ENCODE measurements at regions not wholly inside any gene's neighbourhood (a gene's known extent, or its start where the extent isn't known, plus 50 kb on each side); places are given as distances from the start of the nearest gene placed in this dataset.

- no peak overlapping the region for H3K4me2 ChIP-seq (ENCODE audit: low read length, poor library complexity, severe bottlenecking)
- no peak overlapping the region for H3K27ac ChIP-seq (ENCODE audit: low read length, poor library complexity, severe bottlenecking)
- peaks cover 3% of the 10 kb centered on the region for H3K4me1 ChIP-seq (ENCODE audit: control insufficient read depth, insufficient read depth, low read depth, low read length)
- no peak overlapping the region for H2BK5ac ChIP-seq (ENCODE audit: low read depth, low read length, poor library complexity, severe bottlenecking)
- no peak overlapping the region for H3K14ac ChIP-seq (ENCODE audit: low read length in 2 of 2)
- H3K18ac ChIP-seq (ENCODE audit: low read depth in 1 of 2, low read length in 2 of 2), result no peak overlapping the region
- H2BK120ac ChIP-seq (ENCODE audit: low read depth, low read length), result no peak overlapping the region
- no peak overlapping the region for H4K91ac ChIP-seq (ENCODE audit: low read length)
- no peaks in the 10 kb centered on the region for H3K9me3 ChIP-seq (ENCODE audit: control insufficient read depth, low read length)
- H3K4ac ChIP-seq (ENCODE audit: low read depth in 1 of 2, low read length in 2 of 2), result peak overlapping the region in 1 of 2 experiments; percentile 50
- no peak overlapping the region for H2BK12ac ChIP-seq (ENCODE audit: low read length in 2 of 2)
- H3K36me3 ChIP-seq (ENCODE audit: control insufficient read depth in 1 of 2, insufficient read depth in 2 of 2, low read depth in 1 of 2, low read length in 2 of 2), result no peaks in the 10 kb centered on the region
- H3K27me3 ChIP-seq (ENCODE audit: control insufficient read depth in 1 of 2, insufficient read depth in 1 of 2, low read length in 2 of 2), result peaks cover 0 to 4% of the 10 kb centered on the region in 2 experiments
- no peak overlapping the region for H4K8ac ChIP-seq (ENCODE audit: low read length)
- H3K9ac ChIP-seq (ENCODE audit: low read length), result no peak overlapping the region
- H2AK5ac ChIP-seq (ENCODE audit: low read length, severe bottlenecking), result peak overlapping the region; percentile 64
- no peaks in the 10 kb centered on the region for H3K79me1 ChIP-seq (replicated peaks; ENCODE audit: low read length, poor library complexity, severe bottlenecking)
- WGBS, result 100% methylated on average over 3 of the region's 6 CpGs
- no peak overlapping the region for H3K4me3 ChIP-seq (ENCODE audit: insufficient read depth in 1 of 2, low read depth in 1 of 2, low read length in 2 of 2)
- H3K23ac ChIP-seq (ENCODE audit: low read length in 2 of 2), result no peak overlapping the region
- no peak for DNase-seq
- H2BK15ac ChIP-seq (ENCODE audit: low read depth, poor library complexity, severe bottlenecking), result no peak overlapping the region
- H2AFZ ChIP-seq (ENCODE audit: low read depth, low read length), result no peak overlapping the region
Observed at GRCh38 chr3:34013818-34014570, 215.6 kb downstream of the PDCD6IP start.

- Histone ChIP-seq H3K9me3 (ENCODE audit: control insufficient read depth, low read length) (no peaks in the 10 kb centered on the region), H2BK15ac (ENCODE audit: low read depth, poor library complexity, severe bottlenecking) (no peak overlapping the region), H3K36me3 (ENCODE audit: control insufficient read depth in 1 of 2, insufficient read depth in 2 of 2, low read depth in 1 of 2, low read length in 2 of 2) (no peaks in the 10 kb centered on the region)
Observed at GRCh38 chr3:34015204-34016142, 217.0 kb downstream of the PDCD6IP start.

GRCh38 chr3:34016925-34017587, 218.6 kb downstream of the PDCD6IP start:
- no peak overlapping the region for H3K27ac ChIP-seq (ENCODE audit: low read length, poor library complexity, severe bottlenecking)
- no peaks in the 10 kb centered on the region for H3K36me3 ChIP-seq (ENCODE audit: control insufficient read depth in 1 of 2, insufficient read depth in 2 of 2, low read depth in 1 of 2, low read length in 2 of 2)
- H2BK120ac ChIP-seq (ENCODE audit: low read depth, low read length), result no peak overlapping the region
- no peak overlapping the region for H3K9ac ChIP-seq (ENCODE audit: low read length)
- H3K4me3 ChIP-seq (ENCODE audit: insufficient read depth in 1 of 2, low read depth in 1 of 2, low read length in 2 of 2), result no peak overlapping the region
- H3K14ac ChIP-seq (ENCODE audit: low read length in 2 of 2), result no peak overlapping the region
- no peaks in the 10 kb centered on the region for H3K79me1 ChIP-seq (replicated peaks; ENCODE audit: low read length, poor library complexity, severe bottlenecking)
- DNase-seq, result no peak
- no peaks in the 10 kb centered on the region for H3K9me3 ChIP-seq (ENCODE audit: control insufficient read depth, low read length)
- H2AFZ ChIP-seq (ENCODE audit: low read depth, low read length), result no peak overlapping the region
- WGBS, result 82% methylated on average over 4 of the region's 6 CpGs
- no peak overlapping the region for H2BK15ac ChIP-seq (ENCODE audit: low read depth, poor library complexity, severe bottlenecking)
- no peak overlapping the region for H3K4ac ChIP-seq (ENCODE audit: low read depth in 1 of 2, low read length in 2 of 2)
- H2AK5ac ChIP-seq (ENCODE audit: low read length, severe bottlenecking), result no peak overlapping the region
- H2BK5ac ChIP-seq (ENCODE audit: low read depth, low read length, poor library complexity, severe bottlenecking), result no peak overlapping the region
- no peak overlapping the region for H3K23ac ChIP-seq (ENCODE audit: low read length in 2 of 2)
- no peaks in the 10 kb centered on the region for H3K4me1 ChIP-seq (ENCODE audit: control insufficient read depth, insufficient read depth, low read depth, low read length)
- H3K27me3 ChIP-seq (ENCODE audit: control insufficient read depth in 1 of 2, insufficient read depth in 1 of 2, low read length in 2 of 2), result peaks cover 0 to 4% of the 10 kb centered on the region in 2 experiments
- H3K18ac ChIP-seq (ENCODE audit: low read depth in 1 of 2, low read length in 2 of 2), result no peak overlapping the region
- H2BK12ac ChIP-seq (ENCODE audit: low read length in 2 of 2), result no peak overlapping the region
- H4K91ac ChIP-seq (ENCODE audit: low read length), result no peak overlapping the region
- H3K4me2 ChIP-seq (ENCODE audit: low read length, poor library complexity, severe bottlenecking), result no peak overlapping the region
- H4K8ac ChIP-seq (ENCODE audit: low read length), result no peak overlapping the region

More at GRCh38 chr3:34015204-34016142, 217.0 kb downstream of the PDCD6IP start:
- no peak overlapping the region for H2AFZ ChIP-seq (ENCODE audit: low read depth, low read length)
- H3K4me2 ChIP-seq (ENCODE audit: low read length, poor library complexity, severe bottlenecking), result no peak overlapping the region
- H3K79me1 ChIP-seq (replicated peaks; ENCODE audit: low read length, poor library complexity, severe bottlenecking), result no peaks in the 10 kb centered on the region
- H3K27me3 ChIP-seq (ENCODE audit: control insufficient read depth in 1 of 2, insufficient read depth in 1 of 2, low read length in 2 of 2), result peaks cover 0 to 4% of the 10 kb centered on the region in 2 experiments
- H4K91ac ChIP-seq (ENCODE audit: low read length), result no peak overlapping the region
- DNase-seq, result no peak
- H3K27ac ChIP-seq (ENCODE audit: low read length, poor library complexity, severe bottlenecking), result no peak overlapping the region
- H3K4ac ChIP-seq (ENCODE audit: low read depth in 1 of 2, low read length in 2 of 2), result no peak overlapping the region
- no peak overlapping the region for H3K4me3 ChIP-seq (ENCODE audit: insufficient read depth in 1 of 2, low read depth in 1 of 2, low read length in 2 of 2)
- H2BK120ac ChIP-seq (ENCODE audit: low read depth, low read length), result no peak overlapping the region
- H2AK5ac ChIP-seq (ENCODE audit: low read length, severe bottlenecking), result no peak overlapping the region
- H3K18ac ChIP-seq (ENCODE audit: low read depth in 1 of 2, low read length in 2 of 2), result no peak overlapping the region
- no peak overlapping the region for H3K9ac ChIP-seq (ENCODE audit: low read length)
- H2BK12ac ChIP-seq (ENCODE audit: low read length in 2 of 2), result no peak overlapping the region
- WGBS, result 83% methylated on average over 9 of the region's 9 CpGs
- H3K23ac ChIP-seq (ENCODE audit: low read length in 2 of 2), result no peak overlapping the region
- no peak overlapping the region for H4K8ac ChIP-seq (ENCODE audit: low read length)
- H3K4me1 ChIP-seq (ENCODE audit: control insufficient read depth, insufficient read depth, low read depth, low read length), result peaks cover 3% of the 10 kb centered on the region
- no peak overlapping the region for H3K14ac ChIP-seq (ENCODE audit: low read length in 2 of 2)
- H2BK5ac ChIP-seq (ENCODE audit: low read depth, low read length, poor library complexity, severe bottlenecking), result no peak overlapping the region

DNA sequence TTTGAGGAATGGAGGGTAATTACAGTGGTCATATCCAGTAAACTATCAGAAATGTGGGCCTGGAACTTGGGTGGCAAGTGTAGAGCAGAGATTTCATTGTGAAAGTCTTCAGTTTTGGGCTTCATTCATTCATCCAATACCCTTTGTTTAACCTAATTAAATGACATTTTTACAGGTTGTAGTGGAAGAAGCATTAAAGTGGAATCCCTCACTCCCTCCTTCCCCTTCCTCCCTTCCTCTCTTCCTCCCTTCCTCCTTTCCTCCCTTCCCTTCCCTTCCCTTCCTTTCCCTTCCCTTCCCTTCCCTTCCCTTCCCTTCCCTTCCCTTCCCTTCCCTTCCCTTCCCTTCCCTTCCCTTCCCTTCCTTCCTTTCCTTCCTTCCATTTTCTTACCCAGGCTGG, 219.3 kb downstream of the PDCD6IP start:
- H2BK120ac ChIP-seq (ENCODE audit: low read depth, low read length), result no peak overlapping the region
- H2BK12ac ChIP-seq (ENCODE audit: low read length in 2 of 2), result no peak overlapping the region
- no peaks in the 10 kb centered on the region for H3K36me3 ChIP-seq (ENCODE audit: control insufficient read depth in 1 of 2, insufficient read depth in 2 of 2, low read depth in 1 of 2, low read length in 2 of 2)
- peaks cover 0 to 4% of the 10 kb centered on the region in 2 experiments for H3K27me3 ChIP-seq (ENCODE audit: control insufficient read depth in 1 of 2, insufficient read depth in 1 of 2, low read length in 2 of 2)
- no peak overlapping the region for H3K4me3 ChIP-seq (ENCODE audit: insufficient read depth in 1 of 2, low read depth in 1 of 2, low read length in 2 of 2)
- no peaks in the 10 kb centered on the region for H3K79me1 ChIP-seq (replicated peaks; ENCODE audit: low read length, poor library complexity, severe bottlenecking)
- H2BK15ac ChIP-seq (ENCODE audit: low read depth, poor library complexity, severe bottlenecking), result no peak overlapping the region
- H3K14ac ChIP-seq (ENCODE audit: low read length in 2 of 2), result no peak overlapping the region
- H3K9me3 ChIP-seq (ENCODE audit: control insufficient read depth, low read length), result no peaks in the 10 kb centered on the region
- H4K91ac ChIP-seq (ENCODE audit: low read length), result no peak overlapping the region
- no peak overlapping the region for H3K18ac ChIP-seq (ENCODE audit: low read depth in 1 of 2, low read length in 2 of 2)
- no peak for DNase-seq
- no peak overlapping the region for H3K9ac ChIP-seq (ENCODE audit: low read length)
- H3K4me2 ChIP-seq (ENCODE audit: low read length, poor library complexity, severe bottlenecking), result no peak overlapping the region
- no peak overlapping the region for H2AFZ ChIP-seq (ENCODE audit: low read depth, low read length)
- H4K8ac ChIP-seq (ENCODE audit: low read length), result no peak overlapping the region
- H2BK5ac ChIP-seq (ENCODE audit: low read depth, low read length, poor library complexity, severe bottlenecking), result no peak overlapping the region
- H3K4me1 ChIP-seq (ENCODE audit: control insufficient read depth, insufficient read depth, low read depth, low read length), result no peaks in the 10 kb centered on the region
- no peak overlapping the region for H3K4ac ChIP-seq (ENCODE audit: low read depth in 1 of 2, low read length in 2 of 2)
- no peak overlapping the region for H2AK5ac ChIP-seq (ENCODE audit: low read length, severe bottlenecking)
- H3K27ac ChIP-seq (ENCODE audit: low read length, poor library complexity, severe bottlenecking), result no peak overlapping the region
- no peak overlapping the region for H3K23ac ChIP-seq (ENCODE audit: low read length in 2 of 2)

Measured in mesenchymal stem cell (in vitro differentiated cells and primary cell).